SK-N-SH (cell line): ENCODE measurements at regions not wholly inside any gene's neighbourhood (a gene's known extent, or its start where the extent isn't known, plus 50 kb on each side); places are given as distances from the start of the nearest gene placed in this dataset.

Experiments
- CTCF ChIA-PET: fragments of 300-600, 350-600 bp; formaldehyde crosslinking; extraction: SDS; loops from one replicate; lab custom pipeline; 2021; lab: Yijun Ruan, JAX
- POLR2A ChIA-PET: fragments of 350-600 bp; sonication (Branson Sonifier 250); formaldehyde crosslinking; extraction: SDS; loops from one replicate; lab custom pipeline; 2020; ENCODE audit warnings: antibody characterized with exemption, inconsistent platforms; lab: Yijun Ruan, JAX
- DNase-seq: peaks from one replicate; pipeline ENCODE4 v3.0.0; 2012
- H2AFZ ChIP-seq: fragments of 200-600 bp; sonication (generic); 2 replicates; pipeline ENCODE4 v1.8.1; 2016; ENCODE audit warnings: antibody characterized with exemption, mild to moderate bottlenecking, low read depth
- H3F3A ChIP-seq: fragments of 200-600 bp; sonication (generic); replicated peaks from 2 replicates; pipeline ENCODE3; 2016; ENCODE audit warnings: antibody characterized with exemption, mild to moderate bottlenecking; ENCODE audit not compliant: insufficient read depth
- H3K27ac ChIP-seq, 2 experiments: fragments of 200-500 bp in 1 of 2; fragments of 200-600 bp in 1 of 2; sonication (Bioruptor generic) in 1 of 2; sonication (generic), shearing (Covaris generic) in 1 of 2; 2 replicates each; pipeline versions ENCODE4 v1.5.1 to v1.6.1; 2014 to 2016; ENCODE audit warnings: low read depth in 2 of 2, inconsistent platforms in 1 of 2, low read length in 1 of 2, mild to moderate bottlenecking in 1 of 2, mixed read lengths in 1 of 2
- H3K27me3 ChIP-seq: fragments of 200-600 bp; sonication (generic), shearing (Covaris generic); 2 replicates; pipeline ENCODE4 v1.6.1; 2016; ENCODE audit warnings: mixed run types; ENCODE audit not compliant: insufficient read depth
- H3K36me3 ChIP-seq, 2 experiments: fragments of 200-500 bp in 1 of 2; fragments of 200-600 bp in 1 of 2; sonication (Bioruptor generic) in 1 of 2; sonication (generic) in 1 of 2; replicated peaks in 1 of 2; 2 replicates each; pipeline versions ENCODE3 to v1.5.1; 2014 to 2016; ENCODE audit warnings: low read length in 1 of 2, mild to moderate bottlenecking in 1 of 2; ENCODE audit not compliant: insufficient read depth in 2 of 2, control insufficient read depth in 1 of 2
- H3K4me1 ChIP-seq, 2 experiments: fragments of 200-500 bp in 1 of 2; fragments of 200-600 bp in 1 of 2; sonication (Bioruptor generic) in 1 of 2; sonication (generic), shearing (Covaris generic) in 1 of 2; 2 replicates each; pipeline versions ENCODE4 v1.5.1 to v1.6.1; 2014 to 2016; ENCODE audit warnings: low read depth in 1 of 2, low read length in 1 of 2, mixed run types in 1 of 2; ENCODE audit not compliant: insufficient read depth in 2 of 2, control insufficient read depth in 1 of 2
- H3K4me2 ChIP-seq: fragments of 200-600 bp; sonication (generic), shearing (Covaris generic); 2 replicates; pipeline ENCODE4 v1.6.1; 2017; ENCODE audit warnings: mixed run types
- H3K4me3 ChIP-seq, 2 experiments: fragments of 200-500 bp in 1 of 2; fragments of 200-600 bp in 1 of 2; sonication (Bioruptor generic) in 1 of 2; sonication (generic), shearing (Covaris generic) in 1 of 2; 2 replicates each; pipeline versions ENCODE4 v1.5.1 to v1.8.1; 2014 to 2016; ENCODE audit warnings: low read depth in 2 of 2, inconsistent platforms in 1 of 2, low read length in 1 of 2, mild to moderate bottlenecking in 1 of 2, mixed read lengths in 1 of 2, moderate library complexity in 1 of 2
- H3K79me2 ChIP-seq: fragments of 200-600 bp; sonication (generic); 2 replicates; pipeline ENCODE4 v1.8.1; 2017; ENCODE audit warnings: mild to moderate bottlenecking; ENCODE audit not compliant: insufficient read depth
- H3K9ac ChIP-seq: fragments of 200-600 bp; sonication (generic); 2 replicates; pipeline ENCODE4 v1.6.1; 2017; ENCODE audit warnings: mixed run types
- H3K9me2 ChIP-seq: fragments of 200-600 bp; sonication (generic); 2 replicates; pipeline ENCODE4 v1.6.1; 2017; ENCODE audit warnings: mixed run types
- H3K9me3 ChIP-seq: fragments of 200-600 bp; sonication (generic); 2 replicates; pipeline ENCODE4 v1.6.1; 2017; ENCODE audit warnings: mixed run types, mild to moderate bottlenecking, moderate library complexity
- H4K20me1 ChIP-seq: fragments of 200-600 bp; sonication (generic); 2 replicates; pipeline ENCODE4 v1.6.1; 2017; ENCODE audit warnings: mild to moderate bottlenecking, mixed run types; ENCODE audit not compliant: insufficient read depth
- GABPA ChIP-seq: IDR thresholded peaks from 2 replicates; pipeline ENCODE4 v1.4.0; 2012; ENCODE audit warnings: low read depth, mild to moderate bottlenecking
- GATA2 ChIP-seq: sonication (generic); formaldehyde crosslinking; IDR thresholded peaks from 2 replicates; pipeline ENCODE4 v1.5.0; 2020; ENCODE audit warnings: mild to moderate bottlenecking, missing genetic modification reagents
- JUND ChIP-seq: IDR thresholded peaks from 2 replicates; pipeline ENCODE4 v1.4.0; 2012
- MEF2A ChIP-seq: IDR thresholded peaks from 2 replicates; pipeline ENCODE4 v1.4.0; 2012; ENCODE audit warnings: low read depth, borderline replicate concordance
- NFIC ChIP-seq: IDR thresholded peaks from 2 replicates; pipeline ENCODE4 v1.4.0; 2012; ENCODE audit warnings: borderline replicate concordance
- POLR2AphosphoS5 ChIP-seq: IDR thresholded peaks from 2 replicates; pipeline ENCODE4 v1.6.1; 2012; ENCODE audit warnings: low read depth, low read length
- REST ChIP-seq: IDR thresholded peaks from 2 replicates; pipeline ENCODE4 v1.6.1; 2012; ENCODE audit warnings: mild to moderate bottlenecking, low read depth, low read length, moderate library complexity
- RXRA ChIP-seq: IDR thresholded peaks from 2 replicates; pipeline ENCODE4 v1.4.0; 2012; ENCODE audit warnings: low read depth, mild to moderate bottlenecking, borderline replicate concordance
- SIN3A ChIP-seq: IDR thresholded peaks from 2 replicates; pipeline ENCODE4 v1.6.1; 2012; ENCODE audit warnings: low read depth, mild to moderate bottlenecking, low read length, moderate library complexity, borderline replicate concordance
- SMC3 ChIP-seq: IDR thresholded peaks from 2 replicates; pipeline ENCODE4 v1.6.1; 2012; ENCODE audit warnings: low read depth, low read length, improper control_type of control experiment
- USF1 ChIP-seq: IDR thresholded peaks from 2 replicates; pipeline ENCODE4 v1.4.0; 2012; ENCODE audit warnings: low read depth, borderline replicate concordance
- USF2 ChIP-seq: fragments of 150-350 bp; IDR thresholded peaks from 2 replicates; pipeline ENCODE4 v1.6.1; 2017; ENCODE audit warnings: antibody characterized with exemption, low read length, low read depth, borderline replicate concordance
- ZBTB33 ChIP-seq: IDR thresholded peaks from 2 replicates; pipeline ENCODE4 v1.4.0; 2012; ENCODE audit warnings: low read depth, borderline replicate concordance
- WGBS: methylation state at CpG from one replicate; pipeline ENCODE4 v1.1.6; 2017; ENCODE audit warnings: low lambda C conversion rate; 5-methylcytosine and 5-hydroxymethylcytosine counted together

GRCh38 chr16:51328733-51329132 is 177.7 kb upstream of the SALL1 start (continued):
- TF ChIP-seq GATA2 (CRISPR knock-in tag) (no peak), ZBTB33 (no peak), SIN3A (no peak), GABPA (no peak), MEF2A (no peak)

- 10% methylated on average over 2 of the region's 2 CpGs for WGBS
- Histone ChIP-seq H3F3A (no peaks in the 10 kb centered on the region), H3K4me1 (peaks cover 0 to 3% of the 10 kb centered on the region in 2 experiments; a peak in 1 of 4 replicates), H4K20me1 (no peaks in the 10 kb centered on the region), H3K9me3 (no peaks in the 10 kb centered on the region; the same call in 1 of the 2 replicates), H3K27ac (no peak overlapping the region), H3K4me2 (no peak overlapping the region), H3K9me2 (no peaks in the 10 kb centered on the region), H3K36me3 (no peaks in the 10 kb centered on the region), H3K79me2 (no peaks in the 10 kb centered on the region), H2AFZ (no peak overlapping the region), H3K4me3 (no peak overlapping the region), H3K27me3 (no peaks in the 10 kb centered on the region), H3K9ac (no peak overlapping the region)
- TF ChIP-seq NFIC: no peak
- no peak for TF ChIP-seq JUND
- no peak for TF ChIP-seq SMC3
- TF ChIP-seq MEF2A: no peak
- TF ChIP-seq REST: no peak
- no peak for TF ChIP-seq ZBTB33
- no peak for TF ChIP-seq POLR2AphosphoS5
- TF ChIP-seq RXRA: no peak
- TF ChIP-seq USF2: no peak
- no peak for TF ChIP-seq USF1
- ChIA-PET CTCF (no interaction called here), POLR2A (no interaction called here)
- DNase-seq: no peak
These were observed 175.9 kb upstream of the SALL1 start for GRCh38 chr16:51327001-51327400.
